Thyroid gland (tissue), 4 donors: ENCODE measurements at regions not wholly inside any gene's neighbourhood (a gene's known extent, or its start where the extent isn't known, plus 50 kb on each side); places are given as distances from the start of the nearest gene placed in this dataset.
"Not testable (repeated sequence)": the region's sequence is repeated elsewhere in the genome, so short reads cannot be mapped to it uniquely, and the experiment has no call there.

Experiments used
- DNase-seq, 2 donors: peaks; one replicate each; pipeline ENCODE4 v3.0.0-alpha.2; 2019
- H3K27ac ChIP-seq, 3 donors: fragments of 200-600 bp; sonication (generic); 1 replicate in 2 of 3; 2 replicates in 1 of 3; pipeline ENCODE4 v1.5.1; 2016 to 2019; ENCODE audit warnings: mild to moderate bottlenecking in 1 of 3, moderate library complexity in 1 of 3
- H3K27me3 ChIP-seq: fragments of 200-600 bp; sonication (generic); one replicate; pipeline ENCODE4 v1.5.1; 2019
- H3K36me3 ChIP-seq, 2 donors: fragments of 200-600 bp; sonication (generic); one replicate each; pipeline ENCODE4 v1.5.1; 2016 to 2019
- H3K4me1 ChIP-seq, 2 donors: fragments of 200-600 bp; sonication (generic); one replicate each; pipeline ENCODE4 v1.5.1; 2017 to 2019
- H3K4me3 ChIP-seq, 3 donors: fragments of 200-600 bp; sonication (generic); replicated peaks in 1 of 3; 1 replicate in 2 of 3; 2 replicates in 1 of 3; pipeline ENCODE4 v1.5.1; 2016; ENCODE audit warnings: mild to moderate bottlenecking in 1 of 3
- H3K9me3 ChIP-seq: fragments of 200-600 bp; sonication (generic); one replicate; pipeline ENCODE4 v1.5.1; 2017
- POLR2A ChIP-seq, 2 donors: fragments of 450-650 bp; IDR thresholded peaks; one replicate each; pipeline ENCODE4 v1.6.1; 2017; ENCODE audit warnings: antibody characterized with exemption in 2 of 2, mild to moderate bottlenecking in 2 of 2, moderate library complexity in 1 of 2
- WGBS, 2 donors: methylation state at CpG; one replicate each; pipeline ENCODE4 v1.1.5; 2017; 5-methylcytosine and 5-hydroxymethylcytosine counted together
- intact Hi-C: fragments of 100-400 bp; cut with DNase I; formaldehyde crosslinking; loops from one replicate; pipeline ENCODE4 v1.15.1; 2023
- TF ChIP-seq, protein P1 (sequence below), 6 experiments: fragments of 200-600 bp in 3 of 6; fragments of 450-650 bp in 3 of 6; sonication (generic) in 3 of 6; IDR thresholded peaks; one replicate each; pipeline ENCODE4 v1.5.1; 2016 to 2019; ENCODE audit warnings: antibody characterized with exemption in 6 of 6, mild to moderate bottlenecking in 2 of 6, inconsistent platforms in 1 of 6, moderate library complexity in 1 of 6

DNA sequence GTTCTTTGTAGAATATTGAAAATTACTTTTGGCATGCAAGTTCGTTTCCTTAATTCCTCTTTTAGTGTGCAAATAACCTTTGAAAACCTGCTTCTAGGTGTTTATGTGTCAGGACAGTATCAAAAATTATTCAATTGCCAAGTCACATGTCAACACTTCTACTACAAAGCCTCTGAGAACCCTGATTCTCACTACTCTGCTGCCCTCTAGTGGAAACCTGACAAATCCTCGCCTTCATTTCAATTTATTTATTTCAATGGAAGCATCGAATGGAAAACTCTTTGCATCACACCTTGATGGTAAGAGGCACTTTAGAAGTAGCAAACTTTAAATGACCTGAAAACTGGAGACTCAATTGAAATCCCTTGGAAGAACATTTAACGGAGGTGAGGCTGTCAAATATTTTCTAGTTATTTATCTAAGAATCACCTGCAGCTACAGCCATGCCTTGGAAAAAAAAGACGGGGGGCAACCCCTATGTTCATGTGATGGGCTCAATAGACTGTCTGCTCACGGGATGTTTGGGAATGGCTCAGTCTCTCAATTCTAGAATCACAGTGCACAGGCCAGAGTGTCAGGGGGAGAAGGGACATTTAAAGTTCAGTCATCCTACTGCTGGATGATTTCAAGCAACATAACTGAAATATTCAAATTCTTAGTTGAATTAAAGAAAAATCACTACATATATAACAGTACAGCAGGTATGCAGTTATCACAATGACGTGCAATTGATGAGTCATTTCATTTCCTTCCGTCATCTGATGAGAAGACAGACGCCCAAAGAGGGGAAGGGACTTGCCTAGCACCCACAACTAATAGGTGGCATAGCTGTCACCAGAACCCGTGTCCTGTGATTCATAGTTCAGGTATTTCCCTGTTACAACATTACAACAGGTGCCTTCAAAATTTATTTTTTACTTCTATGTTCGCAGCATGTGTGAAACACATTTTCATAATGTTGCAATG, 563.9 kb downstream of the TOX3 start:
- no peaks in the 10 kb centered on the region for H3K36me3 ChIP-seq
- peak; percentile 46 to 47 for DNase-seq
- H3K4me1 ChIP-seq: peaks cover 19 to 28% of the 10 kb centered on the region in 2 donors
- no peak overlapping the region for H3K4me3 ChIP-seq
- no peaks in the 10 kb centered on the region for H3K9me3 ChIP-seq
- intact Hi-C loops: loop anchor here (10.0 kb wide), 1 partner anchor 998 kb away; no protein-coding TSS in a partner anchor
- H3K27me3 ChIP-seq: no peaks in the 10 kb centered on the region
- H3K27ac ChIP-seq: peak overlapping the region; percentile 34 to 64 (median 45)
- 39 to 47% methylated on average over 11 of the region's 11 CpGs for WGBS, 2 donors
- TF ChIP-seq, protein P1, sequence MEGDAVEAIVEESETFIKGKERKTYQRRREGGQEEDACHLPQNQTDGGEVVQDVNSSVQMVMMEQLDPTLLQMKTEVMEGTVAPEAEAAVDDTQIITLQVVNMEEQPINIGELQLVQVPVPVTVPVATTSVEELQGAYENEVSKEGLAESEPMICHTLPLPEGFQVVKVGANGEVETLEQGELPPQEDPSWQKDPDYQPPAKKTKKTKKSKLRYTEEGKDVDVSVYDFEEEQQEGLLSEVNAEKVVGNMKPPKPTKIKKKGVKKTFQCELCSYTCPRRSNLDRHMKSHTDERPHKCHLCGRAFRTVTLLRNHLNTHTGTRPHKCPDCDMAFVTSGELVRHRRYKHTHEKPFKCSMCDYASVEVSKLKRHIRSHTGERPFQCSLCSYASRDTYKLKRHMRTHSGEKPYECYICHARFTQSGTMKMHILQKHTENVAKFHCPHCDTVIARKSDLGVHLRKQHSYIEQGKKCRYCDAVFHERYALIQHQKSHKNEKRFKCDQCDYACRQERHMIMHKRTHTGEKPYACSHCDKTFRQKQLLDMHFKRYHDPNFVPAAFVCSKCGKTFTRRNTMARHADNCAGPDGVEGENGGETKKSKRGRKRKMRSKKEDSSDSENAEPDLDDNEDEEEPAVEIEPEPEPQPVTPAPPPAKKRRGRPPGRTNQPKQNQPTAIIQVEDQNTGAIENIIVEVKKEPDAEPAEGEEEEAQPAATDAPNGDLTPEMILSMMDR (IDR thresholded peaks at IDR 0.05): peak; percentile 37 to 96 (median 83)
- no peak for TF ChIP-seq POLR2A (IDR thresholded peaks at IDR 0.05)

DNA sequence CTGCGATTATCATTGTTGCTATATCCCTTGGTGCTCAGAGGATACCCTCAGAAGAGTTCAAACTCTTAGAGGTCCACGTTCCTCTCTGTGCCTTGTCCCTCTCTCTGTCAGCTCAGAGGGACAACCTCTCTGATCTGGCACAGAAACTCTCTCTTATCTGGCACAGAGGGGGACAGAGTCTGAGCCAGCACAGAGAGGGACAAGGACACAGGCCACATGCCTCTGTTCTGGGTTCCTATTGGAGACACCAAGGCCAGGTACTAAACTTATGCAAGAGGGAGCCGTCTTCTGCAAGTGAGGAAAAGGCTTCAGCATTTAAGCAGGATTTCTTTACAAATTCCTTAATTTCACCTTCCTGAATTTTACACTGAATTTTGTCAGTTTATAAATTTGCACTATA, 565.2 kb downstream of the TOX3 start:
- 75 to 90% methylated on average over 3 of the region's 3 CpGs for WGBS, 2 donors
- no peaks in the 10 kb centered on the region for H3K36me3 ChIP-seq

DNA sequence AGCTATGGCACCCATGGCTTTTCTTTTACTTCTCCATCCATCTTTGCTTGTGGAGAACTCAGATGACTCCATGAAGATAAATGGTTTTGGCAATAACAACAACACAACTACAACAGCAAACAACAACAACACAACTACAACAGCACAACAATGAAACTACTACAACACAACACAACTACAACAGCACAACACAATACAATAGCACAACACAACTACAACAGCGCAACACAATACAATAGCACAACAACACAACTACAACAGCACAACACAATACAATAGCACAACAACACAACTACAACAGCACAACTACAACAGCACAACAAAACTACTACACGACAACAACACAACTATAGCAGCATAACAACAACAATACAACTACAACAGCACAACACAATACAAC, 569.4 kb downstream of the TOX3 start:
- H3K4me1 ChIP-seq: peaks cover 19 to 27% of the 10 kb centered on the region in 2 donors
- H3K27me3 ChIP-seq, intact Hi-C loops, DNase-seq, H3K27ac ChIP-seq, H3K36me3 ChIP-seq, H3K9me3 ChIP-seq, H3K4me3 ChIP-seq: not testable (repeated sequence)
- 91 to 94% methylated on average over 2 of the region's 2 CpGs for WGBS, 2 donors

More for the DNA sequence above, 565.2 kb downstream of the TOX3 start:
- no peak overlapping the region for H3K4me3 ChIP-seq
- no peak for DNase-seq
- H3K4me1 ChIP-seq: peaks cover 19 to 28% of the 10 kb centered on the region in 2 donors
- TF ChIP-seq, protein P1 (IDR thresholded peaks at IDR 0.05): no peak
- TF ChIP-seq POLR2A (IDR thresholded peaks at IDR 0.05): no peak
- peak overlapping the region in 2 of 3 donors; percentile 34 to 64 for H3K27ac ChIP-seq
- H3K27me3 ChIP-seq: no peaks in the 10 kb centered on the region
- intact Hi-C loops: loop anchor here (10.0 kb wide), 1 partner anchor 997 kb away; no protein-coding TSS in a partner anchor
- no peaks in the 10 kb centered on the region for H3K9me3 ChIP-seq

DNA sequence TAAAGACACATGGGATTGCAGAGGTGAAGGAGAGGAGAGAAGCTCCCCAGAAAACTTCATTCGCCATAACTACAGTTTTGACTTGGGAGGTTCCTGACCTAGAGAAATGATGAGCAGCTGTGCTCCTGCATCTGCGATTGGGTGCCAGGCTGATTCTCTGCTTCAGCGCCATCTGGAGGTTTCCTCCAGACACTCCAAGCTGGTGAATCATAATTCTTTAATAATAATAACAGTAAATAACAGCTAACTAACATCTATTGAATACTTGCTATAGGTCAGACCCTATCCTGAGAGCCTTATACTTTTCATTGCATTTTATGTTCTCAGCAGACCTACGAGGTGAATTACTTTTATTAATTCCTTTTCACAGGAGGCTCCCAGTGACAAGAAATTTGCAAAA, 575.8 kb downstream of the TOX3 start:
- peak in 1 of 2 donors; percentile 17 for DNase-seq
- no peak overlapping the region for H3K27ac ChIP-seq
- intact Hi-C loops: no loop called here
- H3K4me1 ChIP-seq: peaks cover 0 to 8% of the 10 kb centered on the region in 2 donors
- H3K36me3 ChIP-seq: no peaks in the 10 kb centered on the region
- no peaks in the 10 kb centered on the region for H3K27me3 ChIP-seq
- WGBS, 2 donors: 54 to 58% methylated on average over 4 of the region's 4 CpGs
- TF ChIP-seq, protein P1 (IDR thresholded peaks at IDR 0.05): peak in 2 of 6 experiments; percentile 38 to 40
- no peak for TF ChIP-seq POLR2A (IDR thresholded peaks at IDR 0.05)
- H3K4me3 ChIP-seq: no peak overlapping the region
- no peaks in the 10 kb centered on the region for H3K9me3 ChIP-seq

DNA sequence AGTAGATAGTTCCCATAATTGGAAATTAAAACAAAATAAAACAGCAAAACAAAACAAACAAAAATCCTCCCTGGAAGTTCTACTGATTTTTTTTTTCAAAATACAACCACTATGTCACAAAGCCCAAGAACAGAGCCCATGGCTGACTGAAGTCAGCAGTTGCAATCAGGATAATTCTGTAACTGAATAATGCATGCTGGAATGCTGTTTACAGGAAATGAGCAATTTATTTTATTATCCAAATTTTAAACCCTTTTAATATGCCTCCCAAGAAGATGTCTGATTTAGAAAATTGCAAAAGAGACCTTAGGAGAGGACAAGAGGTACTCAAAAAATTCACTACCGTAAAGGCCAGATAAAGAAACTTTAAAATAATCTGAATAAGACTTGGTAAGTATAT, 578.2 kb downstream of the TOX3 start:
- Histone ChIP-seq H3K27me3 (no peaks in the 10 kb centered on the region), H3K27ac (no peak overlapping the region), H3K4me3 (no peak overlapping the region), H3K36me3 (no peaks in the 10 kb centered on the region), H3K9me3 (no peaks in the 10 kb centered on the region), H3K4me1 (peaks cover 0 to 8% of the 10 kb centered on the region in 2 donors)
- no peak for DNase-seq
- TF ChIP-seq POLR2A (IDR thresholded peaks at IDR 0.05): no peak
- TF ChIP-seq, protein P1 (IDR thresholded peaks at IDR 0.05): no peak
- intact Hi-C loops: no loop called here
- WGBS, 2 donors: 29 to 37% methylated on average over 1 of the region's 1 CpG
